Panc1 (cell line): ENCODE measurements at regions not wholly inside any gene's neighbourhood (a gene's known extent, or its start where the extent isn't known, plus 50 kb on each side); places are given as distances from the start of the nearest gene placed in this dataset.

Experiments used
- POLR2AphosphoS5 ChIP-seq: IDR thresholded peaks from 2 replicates; pipeline ENCODE4 v1.6.1; 2012; ENCODE audit warnings: mild to moderate bottlenecking, low read depth, low read length, moderate library complexity
- SIN3A ChIP-seq: IDR thresholded peaks from 2 replicates; pipeline ENCODE4 v1.6.1; 2012; ENCODE audit warnings: low read depth, mild to moderate bottlenecking, low read length, moderate library complexity, borderline replicate concordance; ENCODE audit not compliant: insufficient read depth
- TF ChIP-seq, protein P1 (sequence below): fragments of 450-650 bp; IDR thresholded peaks from 2 replicates; pipeline ENCODE4 v1.5.1; 2017; ENCODE audit warnings: mild to moderate bottlenecking
- TF ChIP-seq, protein P2 (sequence below), 2 experiments: IDR thresholded peaks; 2 replicates each; pipeline ENCODE4 v1.6.1; 2011 to 2012; ENCODE audit warnings: low read depth in 2 of 2, control low read depth in 1 of 2, low read length in 1 of 2, mild to moderate bottlenecking in 1 of 2, moderate library complexity in 1 of 2; ENCODE audit not compliant: insufficient read depth in 1 of 2

DNA sequence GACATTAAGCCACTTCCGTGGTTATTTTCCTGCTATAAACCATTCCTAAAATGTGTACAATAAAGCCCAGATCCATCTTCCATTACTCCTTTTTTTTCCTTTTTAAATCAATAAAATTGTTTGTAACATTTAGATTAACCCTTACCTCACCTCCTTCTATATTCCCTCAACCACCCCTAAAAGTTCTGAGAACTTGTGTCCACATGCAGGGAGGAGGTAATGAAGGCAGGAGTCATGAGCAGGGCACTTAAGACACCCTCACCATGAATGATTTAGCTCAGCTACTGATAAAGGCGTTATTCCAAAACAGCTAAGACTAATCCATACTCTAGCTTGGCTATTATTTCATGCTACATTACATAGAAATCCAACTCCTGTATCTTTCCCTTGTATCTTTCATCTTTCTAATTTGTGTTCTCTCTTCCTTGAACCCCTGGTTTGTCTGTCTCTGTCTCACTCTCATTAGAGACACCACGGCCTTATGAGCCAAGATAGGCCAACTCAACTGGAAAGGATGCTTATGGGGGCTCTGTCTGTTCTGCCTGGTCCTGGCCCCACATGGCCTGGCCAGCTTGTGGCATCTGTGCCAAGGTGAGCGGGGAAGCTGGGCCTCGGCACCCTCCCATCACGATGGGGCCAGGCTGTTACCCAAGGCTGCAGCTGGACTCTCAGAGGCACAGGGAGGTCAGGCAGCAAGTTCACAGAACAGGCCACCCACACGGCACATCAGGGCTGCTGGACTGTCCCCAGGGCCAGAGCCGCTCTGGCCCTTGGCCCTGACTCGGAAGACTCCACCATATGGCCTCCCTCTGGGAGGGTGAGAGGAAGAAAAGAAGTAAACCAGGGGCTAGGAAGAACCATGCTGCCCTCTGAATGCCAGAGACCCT, 294.4 kb downstream of the SOX9 start:
- TF ChIP-seq POLR2AphosphoS5 (no peak), SIN3A (no peak)
- TF ChIP-seq, protein P1, sequence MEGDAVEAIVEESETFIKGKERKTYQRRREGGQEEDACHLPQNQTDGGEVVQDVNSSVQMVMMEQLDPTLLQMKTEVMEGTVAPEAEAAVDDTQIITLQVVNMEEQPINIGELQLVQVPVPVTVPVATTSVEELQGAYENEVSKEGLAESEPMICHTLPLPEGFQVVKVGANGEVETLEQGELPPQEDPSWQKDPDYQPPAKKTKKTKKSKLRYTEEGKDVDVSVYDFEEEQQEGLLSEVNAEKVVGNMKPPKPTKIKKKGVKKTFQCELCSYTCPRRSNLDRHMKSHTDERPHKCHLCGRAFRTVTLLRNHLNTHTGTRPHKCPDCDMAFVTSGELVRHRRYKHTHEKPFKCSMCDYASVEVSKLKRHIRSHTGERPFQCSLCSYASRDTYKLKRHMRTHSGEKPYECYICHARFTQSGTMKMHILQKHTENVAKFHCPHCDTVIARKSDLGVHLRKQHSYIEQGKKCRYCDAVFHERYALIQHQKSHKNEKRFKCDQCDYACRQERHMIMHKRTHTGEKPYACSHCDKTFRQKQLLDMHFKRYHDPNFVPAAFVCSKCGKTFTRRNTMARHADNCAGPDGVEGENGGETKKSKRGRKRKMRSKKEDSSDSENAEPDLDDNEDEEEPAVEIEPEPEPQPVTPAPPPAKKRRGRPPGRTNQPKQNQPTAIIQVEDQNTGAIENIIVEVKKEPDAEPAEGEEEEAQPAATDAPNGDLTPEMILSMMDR, result no peak
- TF ChIP-seq, protein P2, sequence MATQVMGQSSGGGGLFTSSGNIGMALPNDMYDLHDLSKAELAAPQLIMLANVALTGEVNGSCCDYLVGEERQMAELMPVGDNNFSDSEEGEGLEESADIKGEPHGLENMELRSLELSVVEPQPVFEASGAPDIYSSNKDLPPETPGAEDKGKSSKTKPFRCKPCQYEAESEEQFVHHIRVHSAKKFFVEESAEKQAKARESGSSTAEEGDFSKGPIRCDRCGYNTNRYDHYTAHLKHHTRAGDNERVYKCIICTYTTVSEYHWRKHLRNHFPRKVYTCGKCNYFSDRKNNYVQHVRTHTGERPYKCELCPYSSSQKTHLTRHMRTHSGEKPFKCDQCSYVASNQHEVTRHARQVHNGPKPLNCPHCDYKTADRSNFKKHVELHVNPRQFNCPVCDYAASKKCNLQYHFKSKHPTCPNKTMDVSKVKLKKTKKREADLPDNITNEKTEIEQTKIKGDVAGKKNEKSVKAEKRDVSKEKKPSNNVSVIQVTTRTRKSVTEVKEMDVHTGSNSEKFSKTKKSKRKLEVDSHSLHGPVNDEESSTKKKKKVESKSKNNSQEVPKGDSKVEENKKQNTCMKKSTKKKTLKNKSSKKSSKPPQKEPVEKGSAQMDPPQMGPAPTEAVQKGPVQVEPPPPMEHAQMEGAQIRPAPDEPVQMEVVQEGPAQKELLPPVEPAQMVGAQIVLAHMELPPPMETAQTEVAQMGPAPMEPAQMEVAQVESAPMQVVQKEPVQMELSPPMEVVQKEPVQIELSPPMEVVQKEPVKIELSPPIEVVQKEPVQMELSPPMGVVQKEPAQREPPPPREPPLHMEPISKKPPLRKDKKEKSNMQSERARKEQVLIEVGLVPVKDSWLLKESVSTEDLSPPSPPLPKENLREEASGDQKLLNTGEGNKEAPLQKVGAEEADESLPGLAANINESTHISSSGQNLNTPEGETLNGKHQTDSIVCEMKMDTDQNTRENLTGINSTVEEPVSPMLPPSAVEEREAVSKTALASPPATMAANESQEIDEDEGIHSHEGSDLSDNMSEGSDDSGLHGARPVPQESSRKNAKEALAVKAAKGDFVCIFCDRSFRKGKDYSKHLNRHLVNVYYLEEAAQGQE (IDR thresholded peaks at IDR 0.05; ENCODE audit: insufficient read depth in 1 of 2, low read depth in 2 of 2, low read length in 1 of 2), result no peak
